Upper lobe of left lung (tissue), 4 donors: ENCODE measurements at regions not wholly inside any gene's neighbourhood (a gene's known extent, or its start where the extent isn't known, plus 50 kb on each side); places are given as distances from the start of the nearest gene placed in this dataset.

ENCODE experiments used
- CTCF ChIP-seq, 6 experiments: fragments of 450-650 bp in 4 of 6; fragments of 200-600 bp in 2 of 6; sonication (generic) in 2 of 6; IDR thresholded peaks; one replicate each; pipeline ENCODE4 v1.5.1; 2016 to 2019; ENCODE audit warnings: antibody characterized with exemption in 6 of 6
- POLR2A ChIP-seq, 4 donors: fragments of 450-650 bp; IDR thresholded peaks; one replicate each; pipeline ENCODE4 v1.5.1; 2016 to 2017; ENCODE audit warnings: antibody characterized with exemption in 4 of 4, mild to moderate bottlenecking in 2 of 4

DNA sequence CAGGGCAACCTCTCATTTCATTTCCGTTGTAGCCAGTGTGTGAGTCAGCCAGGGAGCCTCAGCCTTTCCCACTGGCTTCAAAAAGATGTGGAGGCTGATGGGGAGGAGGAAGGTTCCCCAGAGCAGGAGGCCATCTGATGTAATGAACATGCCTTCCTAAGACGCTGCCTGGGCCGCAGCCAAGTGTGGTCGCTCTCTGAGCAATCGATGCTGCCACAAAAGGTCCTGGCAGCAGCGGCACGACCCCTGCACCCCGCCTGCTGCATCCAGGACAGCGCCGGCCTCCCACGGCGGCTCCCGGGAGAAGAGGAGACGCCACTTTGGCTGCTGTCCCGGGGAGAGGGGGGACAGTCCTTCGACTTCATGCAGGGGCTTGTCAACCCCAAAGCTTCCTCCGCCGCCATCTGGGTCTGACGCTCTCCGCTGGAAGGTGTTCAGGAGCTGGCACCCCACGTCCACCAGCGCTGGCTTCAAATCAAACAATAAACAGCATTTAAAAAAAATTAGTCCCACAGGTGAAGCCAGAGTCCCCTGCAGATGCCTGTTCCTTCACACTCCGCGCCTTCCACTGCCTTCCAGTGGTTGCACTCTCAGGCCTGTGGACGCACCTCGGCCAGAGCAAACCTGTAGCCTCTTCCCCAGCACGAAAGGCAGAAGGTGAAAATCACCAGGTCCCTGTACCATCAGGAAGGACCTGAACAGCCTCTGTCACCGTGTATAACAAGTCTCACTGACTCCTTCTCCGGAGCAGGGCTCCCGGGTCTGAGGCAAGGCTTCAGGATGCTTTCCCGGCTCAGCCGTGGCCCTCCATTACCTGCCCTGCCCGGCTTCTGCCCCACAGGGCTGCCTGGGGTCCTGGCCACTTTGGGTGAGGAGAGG is 930.7 kb downstream of the BRD1 start:
- TF ChIP-seq CTCF (IDR thresholded peaks at IDR 0.05), result no peak
- TF ChIP-seq POLR2A (IDR thresholded peaks at IDR 0.05), result no peak
